Thyroid gland (tissue), 4 donors: ENCODE measurements at regions not wholly inside any gene's neighbourhood (a gene's known extent, or its start where the extent isn't known, plus 50 kb on each side); places are given as distances from the start of the nearest gene placed in this dataset.

Source experiments
- POLR2A ChIP-seq, 2 donors: fragments of 450-650 bp; IDR thresholded peaks; one replicate each; pipeline ENCODE4 v1.6.1; 2017; ENCODE audit warnings: antibody characterized with exemption in 2 of 2, mild to moderate bottlenecking in 2 of 2, moderate library complexity in 1 of 2
- TF ChIP-seq, protein P1 (sequence below), 6 experiments: fragments of 200-600 bp in 3 of 6; fragments of 450-650 bp in 3 of 6; sonication (generic) in 3 of 6; IDR thresholded peaks; one replicate each; pipeline ENCODE4 v1.5.1; 2016 to 2019; ENCODE audit warnings: antibody characterized with exemption in 6 of 6, mild to moderate bottlenecking in 2 of 6, inconsistent platforms in 1 of 6, moderate library complexity in 1 of 6

- TF ChIP-seq, protein P1, sequence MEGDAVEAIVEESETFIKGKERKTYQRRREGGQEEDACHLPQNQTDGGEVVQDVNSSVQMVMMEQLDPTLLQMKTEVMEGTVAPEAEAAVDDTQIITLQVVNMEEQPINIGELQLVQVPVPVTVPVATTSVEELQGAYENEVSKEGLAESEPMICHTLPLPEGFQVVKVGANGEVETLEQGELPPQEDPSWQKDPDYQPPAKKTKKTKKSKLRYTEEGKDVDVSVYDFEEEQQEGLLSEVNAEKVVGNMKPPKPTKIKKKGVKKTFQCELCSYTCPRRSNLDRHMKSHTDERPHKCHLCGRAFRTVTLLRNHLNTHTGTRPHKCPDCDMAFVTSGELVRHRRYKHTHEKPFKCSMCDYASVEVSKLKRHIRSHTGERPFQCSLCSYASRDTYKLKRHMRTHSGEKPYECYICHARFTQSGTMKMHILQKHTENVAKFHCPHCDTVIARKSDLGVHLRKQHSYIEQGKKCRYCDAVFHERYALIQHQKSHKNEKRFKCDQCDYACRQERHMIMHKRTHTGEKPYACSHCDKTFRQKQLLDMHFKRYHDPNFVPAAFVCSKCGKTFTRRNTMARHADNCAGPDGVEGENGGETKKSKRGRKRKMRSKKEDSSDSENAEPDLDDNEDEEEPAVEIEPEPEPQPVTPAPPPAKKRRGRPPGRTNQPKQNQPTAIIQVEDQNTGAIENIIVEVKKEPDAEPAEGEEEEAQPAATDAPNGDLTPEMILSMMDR (IDR thresholded peaks at IDR 0.05): no peak
- TF ChIP-seq POLR2A (IDR thresholded peaks at IDR 0.05): no peak
Measured at GRCh38 chr22:48631288-48631863, 1196.3 kb downstream of the BRD1 start.
